Adrenal gland (tissue), 9 donors: ENCODE measurements at regions not wholly inside any gene's neighbourhood (a gene's known extent, or its start where the extent isn't known, plus 50 kb on each side); places are given as distances from the start of the nearest gene placed in this dataset.

Experiments used
- DNase-seq, 7 donors: peaks; one replicate each; pipeline ENCODE4 v3.0.0-alpha.2; 2019 to 2020
- H3K27ac ChIP-seq, 5 donors: fragments of 200-600 bp; sonication (generic) in 4 of 5; 1 replicate in 3 of 5; 2 replicates in 2 of 5; pipeline versions ENCODE4 v1.5.1 to v1.8.0; 2016 to 2020; ENCODE audit warnings: mild to moderate bottlenecking in 1 of 5
- H3K27me3 ChIP-seq: fragments of 200-600 bp; 2 replicates; pipeline ENCODE4 v1.8.0; 2021
- H3K36me3 ChIP-seq, 2 donors: fragments of 200-600 bp; replicated peaks in 1 of 2; 1 replicate in 1 of 2; 2 replicates in 1 of 2; pipeline versions ENCODE4 v1.5.1 to v1.8.0; 2018 to 2022
- H3K4me1 ChIP-seq, 2 donors: fragments of 200-600 bp; replicated peaks in 1 of 2; 1 replicate in 1 of 2; 2 replicates in 1 of 2; pipeline versions ENCODE4 v1.5.1 to v1.8.0; 2018 to 2021
- H3K4me3 ChIP-seq, 4 donors: fragments of 200-600 bp; sonication (generic) in 3 of 4; one replicate each; pipeline ENCODE4 v1.5.1; 2016 to 2018
- H3K9me3 ChIP-seq, 3 donors: fragments of 200-600 bp; sonication (generic) in 1 of 3; replicated peaks in 1 of 3; 1 replicate in 2 of 3; 2 replicates in 1 of 3; pipeline versions ENCODE4 v1.5.1 to v1.8.0; 2016 to 2021
- CTCF ChIP-seq, 6 experiments: fragments of 450-650 bp in 4 of 6; fragments of 200-600 bp in 2 of 6; sonication (generic) in 1 of 6; IDR thresholded peaks; 1 replicate in 5 of 6; 2 replicates in 1 of 6; pipeline versions ENCODE4 v1.5.1 to v1.8.0; 2016 to 2021; ENCODE audit warnings: antibody characterized with exemption in 6 of 6, mild to moderate bottlenecking in 2 of 6, moderate library complexity in 1 of 6
- POLR2A ChIP-seq, 2 donors: fragments of 450-650 bp; IDR thresholded peaks; one replicate each; pipeline ENCODE4 v1.6.1; 2017; ENCODE audit warnings: antibody characterized with exemption in 2 of 2, mild to moderate bottlenecking in 2 of 2, moderate library complexity in 1 of 2
- WGBS, 4 donors: extraction: QIAGEN DNeasy Blood & Tissue Kit in 2 of 4; methylation state at CpG; one replicate each; pipeline versions ENCODE4 v1.1.5 to v1.1.7; 2013 to 2017; 5-methylcytosine and 5-hydroxymethylcytosine counted together
- intact Hi-C, 2 donors: fragments of 100-400 bp; cut with DNase I; formaldehyde crosslinking; loops; one replicate each; pipeline versions ENCODE4 v1.14.1 to v1.15.0; 2022 to 2023
- donor health status: healthy with polysubstance abuse.
- donor health status: Bipolar disorder and iron deficiency.
- donor health status: DM: yes; HTN: yes; CAD: no.
- donor health status: DM: no; HTN: no; CAD: no.
- donor health status: DM: no; HTN: no; CAD: no.

- no peak for TF ChIP-seq POLR2A (IDR thresholded peaks at IDR 0.05)
- TF ChIP-seq CTCF (IDR thresholded peaks at IDR 0.05): no peak
- intact Hi-C loops: no loop called here
- no peaks in the 10 kb centered on the region for H3K4me1 ChIP-seq
- H3K4me3 ChIP-seq: no peak overlapping the region
- DNase-seq: no peak
- WGBS, 4 donors: 78 to 95% (median 89%) methylated on average over 1 of the region's 1 CpG
- no peak overlapping the region for H3K27ac ChIP-seq
- H3K27me3 ChIP-seq: no peaks in the 10 kb centered on the region
- H3K9me3 ChIP-seq: no peaks in the 10 kb centered on the region
- no peaks in the 10 kb centered on the region for H3K36me3 ChIP-seq
Observed at GRCh38 chr14:55508676-55509075, 68.3 kb upstream of the TBPL2 start.

- H3K36me3 ChIP-seq: no peaks in the 10 kb centered on the region
- H3K4me3 ChIP-seq: no peak overlapping the region
- no peak overlapping the region for H3K27ac ChIP-seq
- intact Hi-C loops: no loop called here
- TF ChIP-seq CTCF (IDR thresholded peaks at IDR 0.05) (no peak), POLR2A (IDR thresholded peaks at IDR 0.05) (no peak)
- no peaks in the 10 kb centered on the region for H3K4me1 ChIP-seq
- no peaks in the 10 kb centered on the region for H3K9me3 ChIP-seq
- H3K27me3 ChIP-seq: no peaks in the 10 kb centered on the region
- 88 to 100% (median 94%) methylated on average over 1 of the region's 1 CpG for WGBS, 4 donors
- DNase-seq: no peak
Observed at GRCh38 chr14:55512421-55512820, 67.6 kb upstream of the KTN1 start.

GRCh38 chr14:55513491-55513890 lies 66.5 kb upstream of the KTN1 start:
- H3K36me3 ChIP-seq: no peaks in the 10 kb centered on the region
- no peak for DNase-seq
- no peak for TF ChIP-seq POLR2A (IDR thresholded peaks at IDR 0.05)
- no peak for TF ChIP-seq CTCF (IDR thresholded peaks at IDR 0.05)
- 82 to 97% (median 92%) methylated on average over 9 to 10 of the region's 10 CpGs for WGBS, 4 donors
- no peaks in the 10 kb centered on the region for H3K9me3 ChIP-seq
- H3K27ac ChIP-seq: no peak overlapping the region
- no peaks in the 10 kb centered on the region for H3K27me3 ChIP-seq
- H3K4me3 ChIP-seq: no peak overlapping the region
- intact Hi-C loops: no loop called here
- H3K4me1 ChIP-seq: no peaks in the 10 kb centered on the region

GRCh38 chr14:55514819-55515490 lies 65.1 kb upstream of the KTN1 start:
- no peak overlapping the region for H3K27ac ChIP-seq
- no peaks in the 10 kb centered on the region for H3K27me3 ChIP-seq
- intact Hi-C loops: no loop called here
- no peaks in the 10 kb centered on the region for H3K36me3 ChIP-seq
- TF ChIP-seq CTCF (IDR thresholded peaks at IDR 0.05) (no peak), POLR2A (IDR thresholded peaks at IDR 0.05) (no peak)
- no peaks in the 10 kb centered on the region for H3K9me3 ChIP-seq
- no peaks in the 10 kb centered on the region for H3K4me1 ChIP-seq
- no peak for DNase-seq
- WGBS, 4 donors: 90 to 95% (median 92%) methylated on average over 17 of the region's 17 CpGs
- no peak overlapping the region for H3K4me3 ChIP-seq
